ENCODE measurements at regions not wholly inside any gene's neighbourhood (a gene's known extent, or its start where the extent isn't known, plus 50 kb on each side); places are given as distances from the start of the nearest gene placed in this dataset.

DNA sequence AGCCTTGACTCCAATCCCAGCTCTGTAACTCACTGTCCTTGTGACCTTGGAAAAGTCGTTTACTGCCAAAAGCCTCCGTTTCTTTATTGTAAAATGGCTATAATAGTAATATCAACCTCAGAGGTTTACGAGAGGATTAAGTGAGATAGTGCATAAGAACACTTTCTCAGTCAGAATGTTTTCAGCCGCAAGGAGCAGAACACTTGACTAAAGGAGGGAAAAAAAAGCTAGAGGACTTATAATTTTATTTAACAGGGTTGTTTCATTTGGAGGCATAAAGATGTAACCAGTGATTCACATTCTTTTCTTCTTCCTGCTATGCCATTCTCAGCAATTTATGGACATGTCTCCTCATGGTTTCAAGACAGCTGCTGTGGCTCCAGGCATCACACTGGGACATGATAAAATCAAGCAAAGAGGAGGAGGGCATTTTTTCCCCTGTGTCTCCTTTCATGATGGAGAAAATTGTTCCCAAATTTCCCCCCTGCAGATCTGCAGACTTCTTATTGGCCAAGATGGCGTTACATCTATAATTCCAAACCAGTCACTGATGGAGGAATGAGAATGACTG is 143.0 kb upstream of the PTPN1 start:
- 87% methylated on average over 3 of the region's 5 CpGs for WGBS
- Histone ChIP-seq H2AK5ac (ENCODE audit: low read length, severe bottlenecking) (no peak overlapping the region), H3K4me1 (ENCODE audit: control insufficient read depth, insufficient read depth, low read depth, low read length) (no peaks in the 10 kb centered on the region), H2BK120ac (ENCODE audit: low read depth, low read length) (peak overlapping the region; percentile 21), H3K18ac (ENCODE audit: low read depth in 1 of 2, low read length in 2 of 2) (peak overlapping the region; percentile 67 to 90), H2BK15ac (ENCODE audit: low read depth, poor library complexity, severe bottlenecking) (peak overlapping the region; percentile 75), H3K14ac (ENCODE audit: low read length in 2 of 2) (no peak overlapping the region), H3K27ac (ENCODE audit: low read length, poor library complexity, severe bottlenecking) (no peak overlapping the region), H3K79me1 (replicated peaks; ENCODE audit: low read length, poor library complexity, severe bottlenecking) (no peaks in the 10 kb centered on the region), H4K8ac (ENCODE audit: low read length) (no peak overlapping the region), H4K91ac (ENCODE audit: low read length) (peak overlapping the region; percentile 70), H3K36me3 (ENCODE audit: control insufficient read depth in 1 of 2, insufficient read depth in 2 of 2, low read depth in 1 of 2, low read length in 2 of 2) (no peaks in the 10 kb centered on the region), H3K23ac (ENCODE audit: low read length in 2 of 2) (no peak overlapping the region), H2BK5ac (ENCODE audit: low read depth, low read length, poor library complexity, severe bottlenecking) (no peak overlapping the region), H3K9me3 (ENCODE audit: control insufficient read depth, low read length) (no peaks in the 10 kb centered on the region), H3K4me3 (ENCODE audit: insufficient read depth in 1 of 2, low read depth in 1 of 2, low read length in 2 of 2) (no peak overlapping the region), H2AFZ (ENCODE audit: low read depth, low read length) (no peak overlapping the region), H2BK12ac (ENCODE audit: low read length in 2 of 2) (peak overlapping the region; percentile 20 to 80), H3K4ac (ENCODE audit: low read depth in 1 of 2, low read length in 2 of 2) (peak overlapping the region in 1 of 2 experiments; percentile 57), H3K27me3 (ENCODE audit: control insufficient read depth in 1 of 2, insufficient read depth in 1 of 2, low read length in 2 of 2) (peaks cover 0 to 3% of the 10 kb centered on the region in 2 experiments), H3K9ac (ENCODE audit: low read length) (no peak overlapping the region), H3K4me2 (ENCODE audit: low read length, poor library complexity, severe bottlenecking) (no peak overlapping the region)
- no peak for DNase-seq

DNA sequence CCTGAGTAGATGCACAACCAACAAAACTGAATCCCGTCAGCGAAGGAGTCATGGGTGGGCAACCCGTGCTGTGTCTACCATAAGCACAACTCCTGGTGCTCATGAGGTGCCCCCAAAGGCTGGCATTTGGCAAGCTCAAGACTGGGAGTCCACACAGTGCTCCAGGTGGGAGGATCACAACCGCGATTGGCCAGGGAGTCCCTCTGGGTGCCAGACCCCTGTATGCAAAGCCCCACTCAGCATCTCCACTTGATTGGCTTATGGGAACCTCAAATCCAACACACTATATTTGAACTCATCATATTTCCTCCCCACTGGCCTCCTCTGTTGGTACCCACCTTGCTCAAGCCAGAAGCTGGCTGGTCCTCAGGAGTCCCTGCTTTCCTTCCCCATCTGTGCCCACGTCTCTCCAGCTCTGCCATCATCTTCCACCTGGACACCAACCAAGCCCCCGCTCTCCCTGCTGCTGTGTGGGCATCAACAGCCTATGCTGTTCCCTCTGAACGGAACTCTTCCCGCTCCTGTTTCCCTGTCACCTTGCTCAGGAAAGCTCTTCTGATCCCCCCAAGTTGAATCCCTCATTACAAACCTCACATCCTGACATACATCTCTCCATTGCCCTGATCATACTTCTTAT is 142.3 kb upstream of the PTPN1 start:
- Histone ChIP-seq H4K8ac (ENCODE audit: low read length) (no peak overlapping the region), H2AFZ (ENCODE audit: low read depth, low read length) (no peak overlapping the region), H3K9ac (ENCODE audit: low read length) (no peak overlapping the region), H4K91ac (ENCODE audit: low read length) (peak overlapping the region; percentile 70), H3K4me3 (ENCODE audit: insufficient read depth in 1 of 2, low read depth in 1 of 2, low read length in 2 of 2) (no peak overlapping the region), H3K27ac (ENCODE audit: low read length, poor library complexity, severe bottlenecking) (no peak overlapping the region), H3K23ac (ENCODE audit: low read length in 2 of 2) (no peak overlapping the region), H3K79me1 (replicated peaks; ENCODE audit: low read length, poor library complexity, severe bottlenecking) (no peaks in the 10 kb centered on the region), H2AK5ac (ENCODE audit: low read length, severe bottlenecking) (no peak overlapping the region), H3K9me3 (ENCODE audit: control insufficient read depth, low read length) (no peaks in the 10 kb centered on the region), H3K14ac (ENCODE audit: low read length in 2 of 2) (no peak overlapping the region), H2BK120ac (ENCODE audit: low read depth, low read length) (peak overlapping the region; percentile 21), H3K4me1 (ENCODE audit: control insufficient read depth, insufficient read depth, low read depth, low read length) (peaks cover 5% of the 10 kb centered on the region), H3K27me3 (ENCODE audit: control insufficient read depth in 1 of 2, insufficient read depth in 1 of 2, low read length in 2 of 2) (peaks cover 0 to 3% of the 10 kb centered on the region in 2 experiments), H3K4me2 (ENCODE audit: low read length, poor library complexity, severe bottlenecking) (no peak overlapping the region), H3K36me3 (ENCODE audit: control insufficient read depth in 1 of 2, insufficient read depth in 2 of 2, low read depth in 1 of 2, low read length in 2 of 2) (no peaks in the 10 kb centered on the region), H2BK15ac (ENCODE audit: low read depth, poor library complexity, severe bottlenecking) (peak overlapping the region; percentile 75), H2BK12ac (ENCODE audit: low read length in 2 of 2) (peak overlapping the region; percentile 20 to 85), H3K4ac (ENCODE audit: low read depth in 1 of 2, low read length in 2 of 2) (peak overlapping the region in 1 of 2 experiments; percentile 57), H2BK5ac (ENCODE audit: low read depth, low read length, poor library complexity, severe bottlenecking) (no peak overlapping the region), H3K18ac (ENCODE audit: low read depth in 1 of 2, low read length in 2 of 2) (peak overlapping the region; percentile 67 to 90)
- WGBS, result 98% methylated on average over 9 of the region's 9 CpGs
- no peak for DNase-seq

DNA sequence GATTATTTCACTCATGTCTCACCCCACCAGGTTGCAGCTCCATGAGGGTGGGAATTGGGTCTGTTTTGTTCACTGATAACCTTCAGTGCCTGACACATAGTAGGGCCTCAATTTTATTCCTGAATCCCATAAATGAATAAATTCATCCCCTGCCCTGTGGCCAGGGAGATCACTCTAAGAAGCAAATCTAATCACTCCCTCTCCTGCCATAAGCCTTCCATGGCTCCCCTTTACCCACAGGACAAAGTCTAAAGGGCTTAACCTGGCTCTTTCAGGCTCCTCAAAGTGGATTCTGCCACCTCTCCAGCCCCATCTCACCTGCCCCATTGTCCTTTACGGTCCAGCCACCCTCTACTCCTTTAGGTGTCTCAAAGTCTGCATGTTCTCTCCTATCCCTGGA is 141.8 kb upstream of the PTPN1 start:
- Histone ChIP-seq H3K27me3 (ENCODE audit: control insufficient read depth in 1 of 2, insufficient read depth in 1 of 2, low read length in 2 of 2) (peaks cover 0 to under 1% of the 10 kb centered on the region in 2 experiments), H2BK5ac (ENCODE audit: low read depth, low read length, poor library complexity, severe bottlenecking) (no peak overlapping the region), H4K91ac (ENCODE audit: low read length) (peak overlapping the region; percentile 52), H3K23ac (ENCODE audit: low read length in 2 of 2) (no peak overlapping the region), H2BK120ac (ENCODE audit: low read depth, low read length) (no peak overlapping the region), H3K79me1 (replicated peaks; ENCODE audit: low read length, poor library complexity, severe bottlenecking) (no peaks in the 10 kb centered on the region), H3K4ac (ENCODE audit: low read depth in 1 of 2, low read length in 2 of 2) (peak overlapping the region in 1 of 2 experiments; percentile 40), H4K8ac (ENCODE audit: low read length) (no peak overlapping the region), H3K36me3 (ENCODE audit: control insufficient read depth in 1 of 2, insufficient read depth in 2 of 2, low read depth in 1 of 2, low read length in 2 of 2) (no peaks in the 10 kb centered on the region), H2BK15ac (ENCODE audit: low read depth, poor library complexity, severe bottlenecking) (no peak overlapping the region), H3K4me3 (ENCODE audit: insufficient read depth in 1 of 2, low read depth in 1 of 2, low read length in 2 of 2) (no peak overlapping the region), H2BK12ac (ENCODE audit: low read length in 2 of 2) (peak overlapping the region; percentile 75 to 81), H3K4me2 (ENCODE audit: low read length, poor library complexity, severe bottlenecking) (no peak overlapping the region), H3K14ac (ENCODE audit: low read length in 2 of 2) (peak overlapping the region in 1 of 2 experiments; percentile 18), H2AK5ac (ENCODE audit: low read length, severe bottlenecking) (no peak overlapping the region), H2AFZ (ENCODE audit: low read depth, low read length) (no peak overlapping the region), H3K4me1 (ENCODE audit: control insufficient read depth, insufficient read depth, low read depth, low read length) (peaks cover 6% of the 10 kb centered on the region), H3K18ac (ENCODE audit: low read depth in 1 of 2, low read length in 2 of 2) (peak overlapping the region; percentile 8 to 46), H3K27ac (ENCODE audit: low read length, poor library complexity, severe bottlenecking) (no peak overlapping the region), H3K9me3 (ENCODE audit: control insufficient read depth, low read length) (no peaks in the 10 kb centered on the region), H3K9ac (ENCODE audit: low read length) (no peak overlapping the region)
- WGBS, result 94% methylated on average over 1 of the region's 1 CpG
- no peak for DNase-seq

DNA sequence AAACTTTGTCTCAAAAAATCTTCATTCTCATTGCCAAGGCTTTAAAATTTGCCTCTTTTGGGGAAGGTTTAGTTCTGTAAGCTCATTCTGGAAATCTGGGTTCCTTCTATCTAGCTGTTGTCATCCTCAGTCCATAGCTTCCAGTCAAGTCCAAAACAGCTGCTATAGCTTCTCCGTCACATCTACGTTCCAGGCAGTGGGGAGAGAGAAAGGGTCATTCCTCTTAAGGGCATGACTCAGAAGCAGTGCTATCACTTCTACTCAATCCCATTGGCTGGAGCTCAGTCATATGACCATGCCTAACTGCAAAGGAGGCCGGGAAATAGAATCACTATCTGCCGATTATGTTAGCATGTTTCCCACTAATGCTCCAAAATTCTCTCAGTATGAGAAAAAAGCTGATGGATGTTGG is 141.4 kb upstream of the PTPN1 start:
- Histone ChIP-seq H4K8ac (ENCODE audit: low read length) (peak overlapping the region; percentile 66), H3K23ac (ENCODE audit: low read length in 2 of 2) (no peak overlapping the region)
- 48% methylated on average over 3 of the region's 4 CpGs for WGBS

More for the DNA sequence above, 141.4 kb upstream of the PTPN1 start:
- Histone ChIP-seq H3K9ac (ENCODE audit: low read length) (no peak overlapping the region), H3K79me1 (replicated peaks; ENCODE audit: low read length, poor library complexity, severe bottlenecking) (no peaks in the 10 kb centered on the region), H3K18ac (ENCODE audit: low read depth in 1 of 2, low read length in 2 of 2) (peak overlapping the region; percentile 73 to 86), H4K91ac (ENCODE audit: low read length) (peak overlapping the region; percentile 90), H3K4me1 (ENCODE audit: control insufficient read depth, insufficient read depth, low read depth, low read length) (peaks cover 6% of the 10 kb centered on the region), H2AK5ac (ENCODE audit: low read length, severe bottlenecking) (no peak overlapping the region), H2BK15ac (ENCODE audit: low read depth, poor library complexity, severe bottlenecking) (no peak overlapping the region), H3K36me3 (ENCODE audit: control insufficient read depth in 1 of 2, insufficient read depth in 2 of 2, low read depth in 1 of 2, low read length in 2 of 2) (no peaks in the 10 kb centered on the region), H3K4me2 (ENCODE audit: low read length, poor library complexity, severe bottlenecking) (no peak overlapping the region), H2BK12ac (ENCODE audit: low read length in 2 of 2) (peak overlapping the region in 1 of 2 experiments; percentile 93), H3K4me3 (ENCODE audit: insufficient read depth in 1 of 2, low read depth in 1 of 2, low read length in 2 of 2) (no peak overlapping the region), H2BK120ac (ENCODE audit: low read depth, low read length) (peak overlapping the region; percentile 7), H3K4ac (ENCODE audit: low read depth in 1 of 2, low read length in 2 of 2) (peak overlapping the region; percentile 40 to 70), H3K27ac (ENCODE audit: low read length, poor library complexity, severe bottlenecking) (no peak overlapping the region), H2BK5ac (ENCODE audit: low read depth, low read length, poor library complexity, severe bottlenecking) (no peak overlapping the region), H3K14ac (ENCODE audit: low read length in 2 of 2) (no peak overlapping the region), H2AFZ (ENCODE audit: low read depth, low read length) (peak overlapping the region; percentile 21), H3K27me3 (ENCODE audit: control insufficient read depth in 1 of 2, insufficient read depth in 1 of 2, low read length in 2 of 2) (no peaks in the 10 kb centered on the region), H3K9me3 (ENCODE audit: control insufficient read depth, low read length) (no peaks in the 10 kb centered on the region)
- peak; percentile 90 for DNase-seq

Data from mesenchymal stem cell (in vitro differentiated cells and primary cell).